Left cardiac atrium (tissue), 4 donors: ENCODE measurements at regions not wholly inside any gene's neighbourhood (a gene's known extent, or its start where the extent isn't known, plus 50 kb on each side); places are given as distances from the start of the nearest gene placed in this dataset.

Experiments used
- ATAC-seq, 2 donors: fragments of 200-7000 bp; cut with Tn5 transposase; one replicate each; pipeline ENCODE4 v1.9.1; 2020; ENCODE audit warnings: mild to moderate bottlenecking in 2 of 2, moderate library complexity in 2 of 2
- DNase-seq: peaks from one replicate; pipeline ENCODE4 v3.0.0-alpha.2; 2020
- intact Hi-C, 2 donors: fragments of 100-400 bp; cut with DNase I; formaldehyde crosslinking; loops; one replicate each; pipeline versions ENCODE4 v1.14.1 to v1.15.1; 2022 to 2023
- donor health status: DM: no; HTN: yes; CAD: no.
- donor health status: DM: no; HTN: yes; CAD: no; lungs with severe emphysema.
- donor health status: DM: yes; HTN: yes; CAD: no.
- donor health status: Dilated cardiomyopathy.

DNA sequence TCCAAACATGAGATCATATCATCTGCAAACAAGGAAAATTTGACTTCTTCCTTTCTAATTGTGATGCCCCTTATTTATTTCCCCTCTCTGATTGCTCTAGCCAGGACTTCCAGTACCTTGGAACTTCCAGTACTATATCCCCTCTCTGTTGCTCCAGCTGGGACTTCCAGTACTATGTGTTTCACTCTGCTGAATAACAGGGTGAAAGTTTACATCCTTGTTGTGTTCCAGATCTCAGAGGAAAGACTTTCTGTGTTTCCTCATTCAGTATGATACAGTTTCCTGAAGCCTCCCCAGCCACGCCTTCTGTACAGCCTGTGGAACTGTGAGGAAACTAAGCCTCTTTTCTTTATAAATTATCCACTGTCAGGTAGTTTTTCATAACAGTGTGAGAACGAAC, 381.3 kb upstream of the FAM47C start:
- no peak for ATAC-seq

DNA sequence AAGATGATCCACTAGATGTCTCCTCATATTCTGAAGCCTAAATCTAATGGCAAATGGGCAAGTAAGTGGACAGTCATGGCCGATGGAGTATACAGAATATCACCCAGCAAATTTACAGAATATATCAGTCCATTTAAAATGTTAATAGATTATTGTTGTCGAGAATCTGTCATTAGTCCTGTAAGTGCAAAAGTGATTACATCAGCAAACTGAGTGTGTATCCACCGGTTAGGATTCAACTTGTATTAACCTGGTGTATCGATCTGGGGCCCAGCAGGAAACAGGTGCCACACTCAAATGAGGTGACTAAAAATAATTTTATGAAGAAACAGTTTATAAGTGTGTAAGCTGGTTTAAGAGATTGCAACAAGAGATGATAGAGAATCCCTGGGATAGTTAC, 367.9 kb upstream of the FAM47C start:
- ATAC-seq (no peak), DNase-seq (no peak)
- intact Hi-C loops = no loop called here

More for the DNA sequence above, 381.3 kb upstream of the FAM47C start:
- intact Hi-C loops = no loop called here
- DNase-seq = no peak

DNA sequence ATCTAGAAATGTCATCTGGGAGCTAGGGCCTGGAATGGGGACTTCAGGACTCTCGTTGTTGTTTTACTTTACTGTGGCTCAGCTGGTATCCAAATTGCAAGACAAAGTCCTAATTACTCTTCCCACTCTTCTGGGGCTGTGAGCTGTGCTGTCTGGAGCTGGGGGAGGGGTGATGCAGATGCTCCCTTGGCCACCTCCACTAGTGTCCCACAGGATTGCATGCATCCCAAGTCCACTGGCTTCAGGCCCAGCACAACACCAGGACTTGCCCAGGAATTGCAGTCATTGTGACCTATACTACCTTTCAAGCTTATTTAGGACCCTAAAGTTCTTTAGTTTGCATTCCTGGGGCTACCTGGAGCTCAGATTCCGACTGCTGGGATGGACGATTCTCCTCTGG, 366.1 kb upstream of the FAM47C start:
- intact Hi-C loops = no loop called here
- DNase-seq (no peak), ATAC-seq (no peak)

DNA sequence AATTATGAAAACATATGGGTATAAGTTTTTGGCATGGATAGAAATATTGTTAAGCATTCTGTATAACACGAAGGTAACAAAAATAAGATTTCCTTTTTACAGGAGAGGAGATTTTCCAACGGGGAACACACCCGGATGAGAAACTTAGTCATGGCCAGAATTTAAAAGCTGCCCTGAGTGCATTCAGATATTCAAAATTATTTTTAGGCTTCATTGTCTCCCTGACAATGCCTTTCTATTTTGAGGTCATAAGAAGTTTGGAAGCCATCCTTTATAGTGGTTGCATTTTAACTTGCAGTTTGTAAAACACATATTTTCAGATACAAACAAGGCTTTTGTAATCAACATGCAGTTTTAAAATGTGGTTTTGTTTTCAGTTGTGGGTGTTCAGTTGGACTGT, 357.5 kb upstream of the FAM47C start:
- no peak for ATAC-seq
- intact Hi-C loops = no loop called here
- DNase-seq = no peak

DNA sequence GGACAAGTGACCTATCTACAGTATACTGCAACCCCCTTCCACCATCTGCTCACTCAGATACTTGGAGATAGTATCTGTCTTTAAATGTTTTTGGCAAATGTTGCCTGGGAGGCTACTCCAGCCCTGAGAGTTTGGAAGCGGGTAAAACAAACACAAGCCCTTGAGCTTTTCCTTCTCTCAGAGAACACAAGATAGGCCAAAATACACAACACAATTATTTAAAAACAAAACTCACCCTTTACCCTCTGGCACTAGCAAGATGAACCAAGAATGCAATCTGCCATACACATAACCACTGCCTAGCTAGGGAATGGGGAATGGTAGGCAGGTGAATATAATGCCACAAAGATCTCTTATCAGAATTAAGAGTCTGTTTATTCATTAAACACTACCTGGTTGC, 324.7 kb upstream of the FAM47C start:
- no peak for ATAC-seq
- DNase-seq = no peak
- intact Hi-C loops = no loop called here

DNA sequence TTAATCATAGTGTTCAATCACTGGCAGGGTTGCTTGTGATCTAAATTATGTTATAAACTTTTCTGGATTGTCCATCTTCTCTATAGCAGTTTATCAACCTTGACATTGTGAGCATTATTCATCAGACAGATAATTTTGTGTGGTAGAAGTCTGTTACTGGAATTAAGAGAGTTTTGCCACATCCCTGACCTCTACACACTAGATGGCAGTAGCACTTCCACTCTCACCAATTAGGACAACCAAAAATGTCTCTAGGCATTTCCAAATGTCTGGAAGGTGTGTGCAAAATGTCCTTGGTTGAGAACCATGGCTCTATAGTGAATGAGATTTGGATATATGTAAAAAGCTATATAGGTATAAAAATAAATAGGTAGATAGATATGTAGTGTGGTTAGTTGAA, 324.1 kb upstream of the FAM47C start:
- intact Hi-C loops = no loop called here
- DNase-seq (no peak), ATAC-seq (no peak)

DNA sequence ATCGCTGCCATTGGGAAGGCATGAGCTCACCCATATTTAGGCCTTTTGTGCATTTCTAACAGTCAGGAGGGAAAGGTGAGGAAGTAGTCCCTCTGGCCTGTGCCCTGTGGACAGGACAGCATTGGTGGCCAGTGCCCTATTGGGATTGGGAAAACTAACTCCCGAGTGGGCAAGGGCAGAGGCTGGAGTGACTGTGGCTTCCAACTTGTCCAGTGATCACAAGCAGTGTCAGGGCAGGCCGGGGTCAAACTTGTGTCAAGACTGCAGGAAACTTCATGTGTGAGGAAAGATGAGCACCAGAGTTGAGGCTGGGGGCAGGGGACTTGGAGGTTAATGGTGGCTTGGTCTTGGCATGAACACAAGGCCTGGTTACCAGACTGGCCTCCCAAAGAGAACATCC, 286.2 kb upstream of the FAM47C start:
- intact Hi-C loops = no loop called here
- DNase-seq = no peak
- ATAC-seq = no peak

DNA sequence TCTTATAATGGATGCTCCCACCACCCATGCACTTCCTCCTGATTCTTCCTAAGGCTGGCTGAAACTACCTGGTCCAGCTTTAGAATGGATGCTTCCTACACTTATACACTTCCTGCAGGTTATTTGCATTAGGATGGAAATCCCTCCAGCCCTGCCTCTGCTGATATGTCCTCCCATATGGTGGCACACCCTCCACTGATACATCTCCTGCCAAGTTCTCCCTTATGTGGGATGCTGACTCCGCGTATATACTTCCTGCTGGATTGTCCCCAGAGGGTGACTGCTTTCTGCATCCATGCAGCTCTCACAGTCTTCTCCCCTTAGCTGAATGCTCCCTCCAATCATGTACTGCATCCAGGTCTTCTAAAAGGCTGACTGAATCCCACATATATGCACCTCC, 254.6 kb upstream of the FAM47C start:
- no peak for DNase-seq
- intact Hi-C loops = no loop called here
- no peak for ATAC-seq

DNA sequence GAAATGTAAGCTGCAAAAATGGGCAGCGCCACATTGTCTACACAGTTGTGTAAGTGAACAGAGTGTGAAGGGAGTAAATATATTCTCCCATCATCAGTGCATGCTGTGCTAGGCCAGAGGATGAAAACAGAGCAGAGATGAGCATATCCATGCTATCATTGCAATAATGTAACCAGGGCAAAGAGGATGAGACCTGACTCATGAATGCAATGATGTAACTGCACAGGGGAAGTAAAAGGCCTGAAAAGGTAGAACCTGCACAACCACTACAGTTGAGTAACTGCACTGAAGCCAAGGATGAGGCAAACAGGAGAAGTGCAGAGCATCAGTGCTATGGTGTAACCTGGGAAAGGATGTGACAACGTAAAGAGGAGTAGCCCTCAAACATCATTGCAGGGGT, 220.4 kb upstream of the FAM47C start:
- DNase-seq (no peak), ATAC-seq (no peak)
- intact Hi-C loops = no loop called here

DNA sequence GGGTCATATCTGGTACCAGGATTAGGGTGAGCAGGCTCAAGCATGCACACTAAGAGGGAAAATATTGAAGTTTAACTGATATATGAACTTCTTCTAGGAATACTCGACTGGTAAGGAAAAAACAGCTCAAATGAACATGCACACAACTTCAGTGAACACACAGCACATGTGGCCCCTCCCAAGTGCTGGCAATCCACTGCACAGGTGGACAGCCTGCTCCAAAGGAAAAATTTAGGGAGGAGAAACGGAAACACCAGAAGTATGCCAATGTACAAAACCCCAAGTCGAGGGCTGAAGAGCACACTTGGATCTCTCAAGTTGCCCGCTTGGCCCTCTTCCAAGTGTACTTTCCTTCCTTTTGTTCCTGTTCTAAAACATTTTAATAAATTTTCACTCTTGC, 205.0 kb upstream of the FAM47C start:
- ATAC-seq = no peak
- no peak for DNase-seq
- intact Hi-C loops = no loop called here

DNA sequence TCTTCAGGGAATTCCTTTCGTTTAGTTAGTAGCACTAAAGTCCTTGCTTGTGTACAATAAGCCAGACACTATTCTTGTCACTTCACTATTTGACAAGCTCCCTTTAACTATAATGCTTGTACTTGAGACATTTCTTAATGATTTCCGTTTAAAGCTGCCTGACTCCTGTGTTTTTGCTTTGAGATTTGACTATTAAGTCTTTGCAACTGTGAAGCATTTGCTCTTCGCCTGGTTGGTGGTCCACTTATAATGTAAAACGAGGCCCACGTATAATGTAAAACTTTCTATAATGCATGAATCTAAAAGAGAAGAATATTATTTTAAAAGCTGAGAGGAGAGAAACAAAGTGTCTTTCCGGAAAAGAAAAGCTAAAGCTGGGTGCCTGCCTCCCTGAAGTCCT, 204.1 kb upstream of the FAM47C start:
- ATAC-seq (no peak), DNase-seq (no peak)
- intact Hi-C loops = no loop called here

DNA sequence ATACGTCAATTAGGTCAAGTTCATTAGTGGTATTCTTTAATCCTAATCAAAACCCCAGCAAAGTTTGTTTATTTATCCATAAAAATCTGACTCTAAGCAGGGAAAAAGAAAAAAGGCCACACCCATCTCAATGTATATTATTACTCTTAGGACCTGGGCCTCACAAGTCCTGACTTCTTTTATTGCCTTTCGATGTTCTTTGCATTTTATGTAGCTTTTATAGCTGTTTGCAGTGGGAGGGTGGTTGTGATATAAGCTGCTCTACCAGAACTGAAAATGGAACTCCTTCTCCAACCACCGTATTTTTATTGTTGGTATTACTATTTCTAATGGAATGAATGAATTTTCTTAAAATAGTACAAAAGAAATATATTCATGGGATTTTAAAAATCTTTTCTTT, 163.3 kb upstream of the FAM47C start:
- DNase-seq (no peak), ATAC-seq (no peak)
- intact Hi-C loops = no loop called here

DNA sequence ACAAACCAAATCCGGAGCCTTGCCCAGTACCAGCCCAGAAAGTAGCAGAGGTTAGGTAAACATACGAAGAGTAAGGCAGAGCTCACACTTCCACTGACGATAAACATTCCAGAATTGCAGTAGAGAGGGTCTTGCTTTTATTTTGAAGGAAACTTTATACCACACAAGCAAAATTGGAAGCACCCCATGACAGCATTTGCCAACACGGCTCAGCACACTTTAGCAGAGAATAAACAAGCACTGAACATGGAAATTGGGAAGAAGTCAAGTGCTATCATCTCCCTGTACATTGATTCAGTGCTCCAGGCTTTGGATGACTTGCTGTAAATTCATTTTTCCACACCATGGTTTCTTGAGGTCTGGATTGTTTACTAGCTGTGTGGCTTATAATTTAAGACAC, 160.7 kb upstream of the FAM47C start:
- DNase-seq (no peak), ATAC-seq (no peak)
- intact Hi-C loops = no loop called here

DNA sequence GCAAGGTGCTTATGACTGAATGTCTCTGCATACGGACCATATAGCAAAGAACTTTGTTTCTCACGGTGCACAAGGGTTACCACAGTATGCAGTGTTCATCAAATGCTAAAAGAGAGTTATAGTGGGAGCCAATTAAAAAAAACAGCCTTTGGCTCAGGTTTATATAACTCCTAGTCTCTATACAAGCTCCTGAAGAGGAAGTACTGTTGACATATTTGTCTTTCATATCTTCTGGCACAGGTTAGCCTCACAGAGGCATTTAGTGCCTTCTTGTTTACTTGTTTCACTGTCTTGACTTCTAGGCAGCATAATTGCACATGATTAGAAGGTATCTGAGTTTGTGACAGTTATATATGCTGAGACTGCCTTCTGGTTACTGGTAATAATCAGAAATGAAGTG, 158.8 kb upstream of the FAM47C start:
- intact Hi-C loops = no loop called here
- DNase-seq (no peak), ATAC-seq (no peak)

DNA sequence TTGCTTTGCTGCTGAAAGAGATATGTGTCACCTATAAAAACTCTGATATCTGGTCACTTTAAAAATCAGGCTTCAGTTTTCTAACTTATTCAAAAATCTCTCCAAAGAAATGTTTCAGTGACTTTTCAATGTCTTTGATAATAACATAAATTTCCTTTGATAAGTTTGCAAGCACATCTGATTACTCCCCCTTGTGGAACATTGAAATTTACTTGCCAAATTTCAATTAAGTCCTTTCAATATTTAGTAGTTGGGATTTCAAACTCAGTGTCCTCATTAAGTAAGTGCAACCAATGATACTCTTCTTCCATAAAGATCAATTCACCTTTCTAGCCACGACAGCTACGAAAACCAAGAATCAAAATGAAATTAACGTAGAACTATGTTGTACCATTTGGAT, 151.3 kb upstream of the FAM47C start:
- no peak for DNase-seq
- no peak for ATAC-seq
- intact Hi-C loops = no loop called here

DNA sequence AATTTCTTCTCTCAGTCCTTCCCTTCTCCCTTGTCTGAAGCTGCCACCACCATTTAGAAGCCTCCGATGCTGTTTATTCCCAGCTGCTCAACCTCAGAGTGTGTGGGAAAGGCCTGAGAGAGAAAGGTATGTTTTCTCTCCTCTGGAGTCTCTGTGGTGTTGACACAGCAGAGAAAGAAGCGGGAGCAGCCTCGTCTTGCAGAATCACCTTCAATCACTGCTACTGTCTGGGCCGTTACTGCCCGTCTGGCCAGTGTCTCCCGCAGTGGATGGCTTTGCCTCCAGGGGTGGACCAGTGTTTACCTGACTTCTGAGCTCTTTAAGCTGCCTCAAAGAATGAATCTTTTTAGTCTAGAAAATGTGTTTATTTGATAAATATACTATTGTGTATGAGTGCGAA, 148.9 kb upstream of the FAM47C start:
- no peak for ATAC-seq

DNA sequence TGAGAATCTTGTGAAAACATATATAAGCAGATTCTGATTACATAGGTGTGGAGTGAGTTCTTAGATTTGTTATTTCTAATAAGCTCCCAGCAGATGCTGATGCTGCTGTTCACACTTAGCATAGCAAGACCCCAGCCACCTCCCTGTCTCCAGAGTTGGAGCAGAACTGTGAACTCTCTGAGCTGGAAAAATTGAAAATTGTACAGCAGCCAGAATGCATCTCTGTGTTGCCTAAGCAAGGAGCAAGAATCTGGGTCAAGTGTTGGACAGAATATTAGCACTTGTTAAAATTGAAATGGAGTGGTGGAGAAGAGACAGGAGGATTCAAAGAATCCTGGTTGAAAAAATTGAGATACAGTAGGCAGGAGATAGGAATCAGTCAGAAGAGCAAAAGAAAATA, 146.6 kb upstream of the FAM47C start:
- no peak for ATAC-seq
- intact Hi-C loops = no loop called here
- no peak for DNase-seq

More for the DNA sequence above, 148.9 kb upstream of the FAM47C start:
- DNase-seq = no peak
- intact Hi-C loops = no loop called here

DNA sequence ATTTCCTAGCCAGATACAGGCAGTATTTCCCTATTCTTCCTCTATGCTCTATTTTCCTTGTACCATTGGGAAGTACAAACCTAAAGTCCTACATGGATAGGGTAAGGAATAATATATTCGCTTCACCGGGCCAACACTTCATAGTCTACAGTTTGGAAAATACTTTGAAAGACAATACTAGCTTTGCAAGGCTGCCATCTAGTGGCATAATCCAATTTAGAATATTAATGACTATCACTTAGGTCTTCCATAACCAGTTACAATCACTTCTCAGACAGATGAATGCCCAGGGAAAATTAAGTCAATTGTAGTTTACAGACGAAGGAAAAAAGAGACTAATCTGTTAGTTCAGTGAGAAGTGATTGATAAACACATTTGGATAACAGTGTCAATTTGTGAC, 141.0 kb upstream of the FAM47C start:
- DNase-seq = no peak
- intact Hi-C loops = loop anchor here in 1 of 2 donors (5.0 kb wide), 1 partner anchor 975 kb away; no protein-coding TSS in a partner anchor
- ATAC-seq = no peak

DNA sequence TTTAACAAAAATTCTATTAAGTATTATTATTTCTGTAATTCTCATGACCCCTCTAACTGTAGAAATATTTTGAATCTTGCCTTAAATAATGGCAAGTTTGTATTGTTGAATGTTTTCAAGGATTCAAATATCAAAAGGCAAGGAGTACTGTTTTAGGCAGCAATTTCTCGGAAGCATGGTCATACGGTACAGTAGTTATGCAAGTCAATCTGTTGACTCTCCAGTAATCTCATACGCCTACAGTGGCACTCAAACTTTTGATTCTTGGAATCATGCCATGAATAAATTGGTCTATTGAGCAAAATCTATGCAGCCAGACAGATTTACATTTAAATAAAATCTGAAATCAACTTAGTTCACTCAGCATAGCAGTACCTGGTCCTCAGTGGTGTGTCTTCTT, 139.6 kb upstream of the FAM47C start:
- intact Hi-C loops = loop anchor here in 1 of 2 donors (5.0 kb wide), 1 partner anchor 976 kb away; no protein-coding TSS in a partner anchor
- DNase-seq = no peak

DNA sequence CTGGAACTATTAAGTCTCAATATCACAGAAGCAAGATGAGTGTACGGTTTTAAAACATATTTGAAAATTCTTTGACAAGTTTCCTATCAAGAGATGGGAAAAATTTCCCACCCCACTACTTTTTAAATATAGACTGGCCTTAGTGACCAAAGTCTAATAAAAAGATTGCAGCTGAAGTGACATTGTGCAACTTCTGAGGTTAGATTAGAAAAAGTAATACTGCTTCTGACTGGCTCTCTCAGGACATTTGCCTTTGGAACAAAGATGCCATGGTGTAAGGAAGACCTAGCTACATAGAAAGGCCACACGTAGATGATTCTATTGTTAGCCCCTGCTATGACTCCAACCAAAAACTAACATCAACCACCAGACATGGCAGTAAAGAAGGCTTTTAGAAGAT, 138.7 kb upstream of the FAM47C start:
- intact Hi-C loops = loop anchor here in 1 of 2 donors (5.0 kb wide), 1 partner anchor 977 kb away; no protein-coding TSS in a partner anchor
- DNase-seq (no peak), ATAC-seq (no peak)

More for the DNA sequence above, 139.6 kb upstream of the FAM47C start:
- ATAC-seq = no peak

DNA sequence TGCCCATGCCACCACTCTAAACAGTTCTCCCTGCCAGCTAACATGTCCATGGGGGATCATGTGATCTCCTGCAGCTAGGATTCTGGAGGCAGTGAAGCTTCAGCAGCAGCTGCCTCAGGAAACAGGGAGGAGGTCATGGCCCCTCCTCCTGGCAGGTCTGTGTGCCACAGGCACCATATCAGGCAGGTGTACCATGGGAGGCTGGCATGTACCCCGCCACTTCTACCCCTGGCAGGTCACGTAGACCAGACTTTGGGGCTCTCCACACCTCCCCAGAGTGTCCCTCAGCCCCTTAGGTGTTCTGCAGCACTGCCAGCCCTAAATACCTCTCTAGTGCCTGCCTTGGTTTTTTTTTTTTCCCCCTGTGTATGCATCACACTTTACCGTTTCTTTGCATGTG, 110.5 kb upstream of the FAM47C start:
- no peak for ATAC-seq
- DNase-seq = no peak
- intact Hi-C loops = no loop called here

DNA sequence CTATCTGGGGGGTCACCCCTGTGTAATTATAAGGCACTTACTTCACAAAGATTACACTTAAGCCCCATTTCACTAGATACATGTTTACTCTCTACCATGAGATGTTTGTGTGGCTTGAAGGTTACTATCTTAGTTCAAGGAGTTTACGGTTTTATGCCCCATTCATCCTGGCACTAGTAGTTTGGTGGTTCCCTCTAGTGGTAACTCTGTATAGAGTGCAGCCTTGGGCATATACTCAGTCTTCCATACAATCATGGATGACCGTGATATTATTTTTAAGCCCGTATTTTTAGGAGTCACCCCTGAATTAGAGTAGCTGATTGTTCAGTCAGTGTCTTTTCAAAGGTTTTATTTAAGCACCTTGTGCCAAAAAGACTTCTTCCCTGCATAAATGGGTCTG, 109.9 kb upstream of the FAM47C start:
- DNase-seq (no peak), ATAC-seq (no peak)
- intact Hi-C loops = no loop called here
